ENCODE measurements at regions not wholly inside any gene's neighbourhood (a gene's known extent, or its start where the extent isn't known, plus 50 kb on each side); places are given as distances from the start of the nearest gene placed in this dataset.

GRCh38 chr22:27046086-27046485, 388.7 kb downstream of the MIAT start:
- peak overlapping the region in 1 of 2 experiments; percentile 61 for H2BK12ac ChIP-seq (ENCODE audit: low read length in 2 of 2)
- H3K27ac ChIP-seq (ENCODE audit: low read length, poor library complexity, severe bottlenecking): no peak overlapping the region
- H3K4me1 ChIP-seq (ENCODE audit: control insufficient read depth, insufficient read depth, low read depth, low read length): peaks cover 6% of the 10 kb centered on the region
- H2AFZ ChIP-seq (ENCODE audit: low read depth, low read length): no peak overlapping the region
- 48% methylated on average over 1 of the region's 1 CpG for WGBS
- no peak overlapping the region for H2BK120ac ChIP-seq (ENCODE audit: low read depth, low read length)
- H3K9ac ChIP-seq (ENCODE audit: low read length): no peak overlapping the region
- no peaks in the 10 kb centered on the region for H3K79me1 ChIP-seq (replicated peaks; ENCODE audit: low read length, poor library complexity, severe bottlenecking)
- H3K18ac ChIP-seq (ENCODE audit: low read depth in 1 of 2, low read length in 2 of 2): no peak overlapping the region
- no peak overlapping the region for H3K4me2 ChIP-seq (ENCODE audit: low read length, poor library complexity, severe bottlenecking)
- H2BK15ac ChIP-seq (ENCODE audit: low read depth, poor library complexity, severe bottlenecking): no peak overlapping the region
- no peak overlapping the region for H2BK5ac ChIP-seq (ENCODE audit: low read depth, low read length, poor library complexity, severe bottlenecking)
- H2AK5ac ChIP-seq (ENCODE audit: low read length, severe bottlenecking): peak overlapping the region; percentile 33
- no peak overlapping the region for H3K4me3 ChIP-seq (ENCODE audit: insufficient read depth in 1 of 2, low read depth in 1 of 2, low read length in 2 of 2)
- peaks cover 0 to 39% of the 10 kb centered on the region in 2 experiments for H3K27me3 ChIP-seq (ENCODE audit: control insufficient read depth in 1 of 2, insufficient read depth in 1 of 2, low read length in 2 of 2)
- no peak overlapping the region for H3K23ac ChIP-seq (ENCODE audit: low read length in 2 of 2)
- no peak for DNase-seq
- H4K8ac ChIP-seq (ENCODE audit: low read length): no peak overlapping the region
- H3K4ac ChIP-seq (ENCODE audit: low read depth in 1 of 2, low read length in 2 of 2): no peak overlapping the region
- no peaks in the 10 kb centered on the region for H3K36me3 ChIP-seq (ENCODE audit: control insufficient read depth in 1 of 2, insufficient read depth in 2 of 2, low read depth in 1 of 2, low read length in 2 of 2)
- H3K9me3 ChIP-seq (ENCODE audit: control insufficient read depth, low read length): no peaks in the 10 kb centered on the region
- H3K14ac ChIP-seq (ENCODE audit: low read length in 2 of 2): no peak overlapping the region
- no peak overlapping the region for H4K91ac ChIP-seq (ENCODE audit: low read length)

GRCh38 chr22:27046603-27047002, 389.2 kb downstream of the MIAT start:
- H2BK12ac ChIP-seq (ENCODE audit: low read length in 2 of 2): no peak overlapping the region
- WGBS: 99% methylated on average over 2 of the region's 2 CpGs
- H3K27me3 ChIP-seq (ENCODE audit: control insufficient read depth in 1 of 2, insufficient read depth in 1 of 2, low read length in 2 of 2): peaks cover 0 to 40% of the 10 kb centered on the region in 2 experiments
- DNase-seq: no peak
- no peaks in the 10 kb centered on the region for H3K9me3 ChIP-seq (ENCODE audit: control insufficient read depth, low read length)
- no peak overlapping the region for H2BK120ac ChIP-seq (ENCODE audit: low read depth, low read length)
- H2BK5ac ChIP-seq (ENCODE audit: low read depth, low read length, poor library complexity, severe bottlenecking): no peak overlapping the region
- H3K4ac ChIP-seq (ENCODE audit: low read depth in 1 of 2, low read length in 2 of 2): no peak overlapping the region
- H3K4me2 ChIP-seq (ENCODE audit: low read length, poor library complexity, severe bottlenecking): no peak overlapping the region
- H3K9ac ChIP-seq (ENCODE audit: low read length): no peak overlapping the region
- no peak overlapping the region for H2AFZ ChIP-seq (ENCODE audit: low read depth, low read length)
- H4K91ac ChIP-seq (ENCODE audit: low read length): no peak overlapping the region
- H3K36me3 ChIP-seq (ENCODE audit: control insufficient read depth in 1 of 2, insufficient read depth in 2 of 2, low read depth in 1 of 2, low read length in 2 of 2): no peaks in the 10 kb centered on the region
- H3K27ac ChIP-seq (ENCODE audit: low read length, poor library complexity, severe bottlenecking): no peak overlapping the region
- no peaks in the 10 kb centered on the region for H3K79me1 ChIP-seq (replicated peaks; ENCODE audit: low read length, poor library complexity, severe bottlenecking)
- no peak overlapping the region for H2BK15ac ChIP-seq (ENCODE audit: low read depth, poor library complexity, severe bottlenecking)
- H3K23ac ChIP-seq (ENCODE audit: low read length in 2 of 2): no peak overlapping the region
- H3K4me3 ChIP-seq (ENCODE audit: insufficient read depth in 1 of 2, low read depth in 1 of 2, low read length in 2 of 2): no peak overlapping the region
- peaks cover 6% of the 10 kb centered on the region for H3K4me1 ChIP-seq (ENCODE audit: control insufficient read depth, insufficient read depth, low read depth, low read length)
- H3K18ac ChIP-seq (ENCODE audit: low read depth in 1 of 2, low read length in 2 of 2): no peak overlapping the region
- no peak overlapping the region for H3K14ac ChIP-seq (ENCODE audit: low read length in 2 of 2)
- H2AK5ac ChIP-seq (ENCODE audit: low read length, severe bottlenecking): no peak overlapping the region
- no peak overlapping the region for H4K8ac ChIP-seq (ENCODE audit: low read length)

GRCh38 chr22:27050771-27051170, 393.4 kb downstream of the MIAT start:
- Histone ChIP-seq H3K36me3 (ENCODE audit: control insufficient read depth in 1 of 2, insufficient read depth in 2 of 2, low read depth in 1 of 2, low read length in 2 of 2) (no peaks in the 10 kb centered on the region), H3K27ac (ENCODE audit: low read length, poor library complexity, severe bottlenecking) (no peak overlapping the region), H3K4me2 (ENCODE audit: low read length, poor library complexity, severe bottlenecking) (no peak overlapping the region), H4K8ac (ENCODE audit: low read length) (no peak overlapping the region), H3K18ac (ENCODE audit: low read depth in 1 of 2, low read length in 2 of 2) (no peak overlapping the region), H3K4me1 (ENCODE audit: control insufficient read depth, insufficient read depth, low read depth, low read length) (peaks cover 4% of the 10 kb centered on the region), H3K14ac (ENCODE audit: low read length in 2 of 2) (no peak overlapping the region), H2BK120ac (ENCODE audit: low read depth, low read length) (no peak overlapping the region), H3K9ac (ENCODE audit: low read length) (no peak overlapping the region), H2BK15ac (ENCODE audit: low read depth, poor library complexity, severe bottlenecking) (peak overlapping the region; percentile 21), H2AK5ac (ENCODE audit: low read length, severe bottlenecking) (no peak overlapping the region), H3K79me1 (replicated peaks; ENCODE audit: low read length, poor library complexity, severe bottlenecking) (no peaks in the 10 kb centered on the region), H2BK12ac (ENCODE audit: low read length in 2 of 2) (no peak overlapping the region), H3K9me3 (ENCODE audit: control insufficient read depth, low read length) (no peaks in the 10 kb centered on the region), H2AFZ (ENCODE audit: low read depth, low read length) (no peak overlapping the region), H4K91ac (ENCODE audit: low read length) (no peak overlapping the region), H3K27me3 (ENCODE audit: control insufficient read depth in 1 of 2, insufficient read depth in 1 of 2, low read length in 2 of 2) (peaks cover 0 to 38% of the 10 kb centered on the region in 2 experiments), H3K23ac (ENCODE audit: low read length in 2 of 2) (no peak overlapping the region), H2BK5ac (ENCODE audit: low read depth, low read length, poor library complexity, severe bottlenecking) (no peak overlapping the region), H3K4me3 (ENCODE audit: insufficient read depth in 1 of 2, low read depth in 1 of 2, low read length in 2 of 2) (no peak overlapping the region), H3K4ac (ENCODE audit: low read depth in 1 of 2, low read length in 2 of 2) (peak overlapping the region in 1 of 2 experiments; percentile 24)
- DNase-seq: no peak
- WGBS: 76% methylated on average over 4 of the region's 4 CpGs

- Histone ChIP-seq H2BK12ac (ENCODE audit: low read length in 2 of 2) (no peak overlapping the region), H3K4me2 (ENCODE audit: low read length, poor library complexity, severe bottlenecking) (no peak overlapping the region), H3K36me3 (ENCODE audit: control insufficient read depth in 1 of 2, insufficient read depth in 2 of 2, low read depth in 1 of 2, low read length in 2 of 2) (no peaks in the 10 kb centered on the region), H3K9me3 (ENCODE audit: control insufficient read depth, low read length) (no peaks in the 10 kb centered on the region), H3K14ac (ENCODE audit: low read length in 2 of 2) (no peak overlapping the region), H3K27me3 (ENCODE audit: control insufficient read depth in 1 of 2, insufficient read depth in 1 of 2, low read length in 2 of 2) (peaks cover 0 to 44% of the 10 kb centered on the region in 2 experiments), H2AK5ac (ENCODE audit: low read length, severe bottlenecking) (no peak overlapping the region), H3K4me1 (ENCODE audit: control insufficient read depth, insufficient read depth, low read depth, low read length) (no peaks in the 10 kb centered on the region), H2BK15ac (ENCODE audit: low read depth, poor library complexity, severe bottlenecking) (no peak overlapping the region), H3K18ac (ENCODE audit: low read depth in 1 of 2, low read length in 2 of 2) (no peak overlapping the region), H4K8ac (ENCODE audit: low read length) (no peak overlapping the region), H3K9ac (ENCODE audit: low read length) (no peak overlapping the region), H3K23ac (ENCODE audit: low read length in 2 of 2) (no peak overlapping the region), H3K79me1 (replicated peaks; ENCODE audit: low read length, poor library complexity, severe bottlenecking) (no peaks in the 10 kb centered on the region), H2BK5ac (ENCODE audit: low read depth, low read length, poor library complexity, severe bottlenecking) (no peak overlapping the region), H3K4ac (ENCODE audit: low read depth in 1 of 2, low read length in 2 of 2) (no peak overlapping the region), H2BK120ac (ENCODE audit: low read depth, low read length) (no peak overlapping the region), H2AFZ (ENCODE audit: low read depth, low read length) (no peak overlapping the region), H3K4me3 (ENCODE audit: insufficient read depth in 1 of 2, low read depth in 1 of 2, low read length in 2 of 2) (no peak overlapping the region), H4K91ac (ENCODE audit: low read length) (no peak overlapping the region), H3K27ac (ENCODE audit: low read length, poor library complexity, severe bottlenecking) (no peak overlapping the region)
- 75% methylated on average over 3 of the region's 3 CpGs for WGBS
- no peak for DNase-seq
Measured at GRCh38 chr22:27051407-27051806, 394.0 kb downstream of the MIAT start.
